Mucosa of gallbladder (tissue), 1 donor: ENCODE measurements at regions not wholly inside any gene's neighbourhood (a gene's known extent, or its start where the extent isn't known, plus 50 kb on each side); places are given as distances from the start of the nearest gene placed in this dataset.
A peak's percentile ranks its signal among the peaks of the same experiment; 100 is the strongest.

Experiments used
- DNase-seq: peaks from one replicate; pipeline ENCODE4 v3.0.0-alpha.2; 2020; ENCODE audit warnings: low spot score
- donor health status: DM: no; HTN: no; CAD: no.

GRCh38 chr4:183563874-183564273 is 59.0 kb downstream of the ING2 start:
- DNase-seq, result no peak

GRCh38 chr4:183571350-183571941 is 66.6 kb downstream of the ING2 start:
- DNase-seq, result peak; percentile 82

GRCh38 chr4:183576701-183577404 is 72.0 kb downstream of the ING2 start:
- DNase-seq, result no peak

GRCh38 chr4:183580370-183580769 is 75.5 kb downstream of the ING2 start:
- DNase-seq, result no peak

- DNase-seq, result no peak
These were observed 76.0 kb downstream of the ING2 start for GRCh38 chr4:183580849-183581248.

- no peak for DNase-seq
These were observed 72.2 kb downstream of the RWDD4 start for GRCh38 chr4:183586824-183587223.

- DNase-seq, result no peak
These were observed 70.8 kb downstream of the RWDD4 start for GRCh38 chr4:183588169-183588675.

- no peak for DNase-seq
These were observed 70.3 kb downstream of the RWDD4 start for GRCh38 chr4:183588691-183589090.

- no peak for DNase-seq
These were observed 69.4 kb downstream of the RWDD4 start for GRCh38 chr4:183589461-183590099.
